HG03460 (cell line): ENCODE measurements at regions not wholly inside any gene's neighbourhood (a gene's known extent, or its start where the extent isn't known, plus 50 kb on each side); places are given as distances from the start of the nearest gene placed in this dataset.
"Not testable (repeated sequence)": the region's sequence is repeated elsewhere in the genome, so short reads cannot be mapped to it uniquely, and the experiment has no call there.

Experiments
- ATAC-seq: cut with Tn5 transposase; IDR thresholded peaks from one replicate; pipeline ENCODE4 v1.9.1; 2021; ENCODE audit not compliant: unreplicated experiment

- no peak for ATAC-seq
Measured at GRCh38 chr5:120083851-120084542, 380.1 kb upstream of the PRR16 start.

GRCh38 chr5:120084543-120084870, 379.6 kb upstream of the PRR16 start:
- no peak for ATAC-seq

- ATAC-seq = no peak
Measured at GRCh38 chr5:120086081-120086480, 378.0 kb upstream of the PRR16 start.

GRCh38 chr5:120088412-120088811, 375.7 kb upstream of the PRR16 start:
- ATAC-seq = no peak

- no peak for ATAC-seq
Measured at GRCh38 chr5:120088836-120089235, 375.3 kb upstream of the PRR16 start.

- no peak for ATAC-seq
Measured at GRCh38 chr5:120091376-120091948, 372.6 kb upstream of the PRR16 start.

GRCh38 chr5:120092649-120093048, 371.5 kb upstream of the PRR16 start:
- ATAC-seq = no peak

- ATAC-seq = no peak
Measured at GRCh38 chr5:120093178-120093577, 370.9 kb upstream of the PRR16 start.

GRCh38 chr5:120096413-120096812, 367.7 kb upstream of the PRR16 start:
- no peak for ATAC-seq

GRCh38 chr5:120098426-120098825, 365.7 kb upstream of the PRR16 start:
- ATAC-seq = no peak

GRCh38 chr5:120098902-120099535, 365.1 kb upstream of the PRR16 start:
- no peak for ATAC-seq

GRCh38 chr5:120101771-120102170, 362.3 kb upstream of the PRR16 start:
- ATAC-seq = no peak

GRCh38 chr5:120103495-120103894, 360.6 kb upstream of the PRR16 start:
- no peak for ATAC-seq

GRCh38 chr5:120106912-120107525, 357.1 kb upstream of the PRR16 start:
- ATAC-seq = no peak

- ATAC-seq = no peak
Measured at GRCh38 chr5:120108586-120109248, 355.4 kb upstream of the PRR16 start.

GRCh38 chr5:120122703-120123102, 341.4 kb upstream of the PRR16 start:
- no peak for ATAC-seq

GRCh38 chr5:120124031-120124430, 340.1 kb upstream of the PRR16 start:
- no peak for ATAC-seq

- ATAC-seq = no peak
Measured at GRCh38 chr5:120124961-120125360, 339.1 kb upstream of the PRR16 start.

- not testable (repeated sequence) for ATAC-seq
Measured at GRCh38 chr5:120132347-120132746, 331.8 kb upstream of the PRR16 start.

- ATAC-seq = no peak
Measured at GRCh38 chr5:120134944-120135343, 329.2 kb upstream of the PRR16 start.

- no peak for ATAC-seq
Measured at GRCh38 chr5:120137582-120137981, 326.5 kb upstream of the PRR16 start.

- no peak for ATAC-seq
Measured at GRCh38 chr5:120139039-120139438, 325.1 kb upstream of the PRR16 start.
